ENCODE measurements at regions not wholly inside any gene's neighbourhood (a gene's known extent, or its start where the extent isn't known, plus 50 kb on each side); places are given as distances from the start of the nearest gene placed in this dataset.

GRCh38 chr18:60541661-60542060 is 169.1 kb upstream of the MC4R start (continued):
- TF ChIP-seq CTBP2 (IDR thresholded peaks at IDR 0.05; ENCODE audit: borderline replicate concordance, insufficient read depth, insufficient read length, low read length), result no peak
- TF ChIP-seq HDAC2 (IDR thresholded peaks at IDR 0.05; ENCODE audit: borderline replicate concordance in 1 of 2, low read depth in 2 of 2, low read length in 2 of 2), result no peak
- TF ChIP-seq POLR2AphosphoS5 (IDR thresholded peaks at IDR 0.05; ENCODE audit: low read depth, low read length), result no peak
- TF ChIP-seq CREB1 (IDR thresholded peaks at IDR 0.05), result no peak
- no peak for TF ChIP-seq GTF2F1 (IDR thresholded peaks at IDR 0.05; ENCODE audit: borderline replicate concordance, low read depth, low read length)
- TF ChIP-seq ZNF274 (IDR thresholded peaks at IDR 0.05; ENCODE audit: borderline replicate concordance, extremely low read depth, low read length), result no peak

Data from H1 (cell line).